Neutrophil (primary cell): ENCODE measurements at regions not wholly inside any gene's neighbourhood (a gene's known extent, or its start where the extent isn't known, plus 50 kb on each side); places are given as distances from the start of the nearest gene placed in this dataset.
"Not testable (repeated sequence)": the region's sequence is repeated elsewhere in the genome, so short reads cannot be mapped to it uniquely, and the experiment has no call there.

Source experiments
- H3K27ac ChIP-seq: fragments of 200-600 bp; sonication (generic); 2 replicates; pipeline ENCODE4 v1.5.1; 2016; ENCODE audit warnings: mild to moderate bottlenecking, moderate library complexity
- H3K27me3 ChIP-seq: fragments of 200-600 bp; sonication (generic); 2 replicates; pipeline ENCODE4 v1.6.0; 2016; ENCODE audit warnings: mild to moderate bottlenecking
- H3K36me3 ChIP-seq: fragments of 200-600 bp; sonication (generic); 2 replicates; pipeline ENCODE4 v1.5.1; 2017
- H3K4me1 ChIP-seq, 2 experiments: fragments of 200-600 bp in 1 of 2; sonication (generic) in 1 of 2; 1 replicate in 1 of 2; 2 replicates in 1 of 2; pipeline versions ENCODE4 v1.5.1 to v1.6.1; 2013 to 2016; ENCODE audit warnings: low read depth in 1 of 2, low read length in 1 of 2, mild to moderate bottlenecking in 1 of 2, moderate library complexity in 1 of 2; ENCODE audit not compliant: control insufficient read depth in 1 of 2, insufficient read depth in 1 of 2
- H3K4me3 ChIP-seq, 2 experiments: fragments of 200-600 bp in 1 of 2; sonication (generic) in 1 of 2; 1 replicate in 1 of 2; 2 replicates in 1 of 2; pipeline ENCODE4 v1.5.1; 2013 to 2016; ENCODE audit warnings: low read depth in 1 of 2, low read length in 1 of 2, mild to moderate bottlenecking in 1 of 2, moderate library complexity in 1 of 2
- H3K9me3 ChIP-seq: fragments of 200-600 bp; sonication (generic); 2 replicates; pipeline ENCODE4 v1.5.1; 2016
- TF ChIP-seq, protein P1 (sequence below): fragments of 200-600 bp; sonication (generic); IDR thresholded peaks from 2 replicates; pipeline ENCODE4 v1.5.1; 2016; ENCODE audit warnings: antibody characterized with exemption

GRCh38 chr1:168490306-168490705, 53.5 kb downstream of the XCL2 start:
- Histone ChIP-seq H3K27ac (no peak overlapping the region), H3K4me1 (peaks cover 2% of the 10 kb centered on the region in 2 experiments), H3K9me3 (no peaks in the 10 kb centered on the region), H3K4me3 (no peak overlapping the region), H3K27me3 (no peaks in the 10 kb centered on the region), H3K36me3 (no peaks in the 10 kb centered on the region)
- TF ChIP-seq, protein P1, sequence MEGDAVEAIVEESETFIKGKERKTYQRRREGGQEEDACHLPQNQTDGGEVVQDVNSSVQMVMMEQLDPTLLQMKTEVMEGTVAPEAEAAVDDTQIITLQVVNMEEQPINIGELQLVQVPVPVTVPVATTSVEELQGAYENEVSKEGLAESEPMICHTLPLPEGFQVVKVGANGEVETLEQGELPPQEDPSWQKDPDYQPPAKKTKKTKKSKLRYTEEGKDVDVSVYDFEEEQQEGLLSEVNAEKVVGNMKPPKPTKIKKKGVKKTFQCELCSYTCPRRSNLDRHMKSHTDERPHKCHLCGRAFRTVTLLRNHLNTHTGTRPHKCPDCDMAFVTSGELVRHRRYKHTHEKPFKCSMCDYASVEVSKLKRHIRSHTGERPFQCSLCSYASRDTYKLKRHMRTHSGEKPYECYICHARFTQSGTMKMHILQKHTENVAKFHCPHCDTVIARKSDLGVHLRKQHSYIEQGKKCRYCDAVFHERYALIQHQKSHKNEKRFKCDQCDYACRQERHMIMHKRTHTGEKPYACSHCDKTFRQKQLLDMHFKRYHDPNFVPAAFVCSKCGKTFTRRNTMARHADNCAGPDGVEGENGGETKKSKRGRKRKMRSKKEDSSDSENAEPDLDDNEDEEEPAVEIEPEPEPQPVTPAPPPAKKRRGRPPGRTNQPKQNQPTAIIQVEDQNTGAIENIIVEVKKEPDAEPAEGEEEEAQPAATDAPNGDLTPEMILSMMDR, result no peak

DNA sequence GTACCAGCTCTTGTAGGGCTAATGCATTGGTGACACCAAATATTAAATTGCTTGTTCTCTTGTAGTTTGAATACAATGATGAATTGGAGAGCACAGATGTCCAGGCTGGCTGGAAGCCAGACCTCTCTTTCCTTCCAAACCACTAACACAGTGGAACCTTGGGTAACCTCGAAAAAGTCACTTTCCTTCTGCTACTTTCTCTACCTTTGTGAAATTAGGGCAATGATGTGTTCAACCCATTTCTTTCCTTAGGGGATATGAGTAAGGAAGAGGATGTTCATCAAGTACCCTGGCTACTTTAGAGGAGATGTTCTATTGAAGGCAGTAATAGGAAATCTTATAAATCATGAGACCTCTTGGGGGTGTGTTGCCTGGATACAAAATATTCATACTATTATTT, 55.7 kb downstream of the XCL2 start:
- Histone ChIP-seq H3K27me3 (no peaks in the 10 kb centered on the region), H3K9me3 (no peaks in the 10 kb centered on the region), H3K36me3 (no peaks in the 10 kb centered on the region), H3K4me1 (peaks cover 9 to 24% of the 10 kb centered on the region in 2 experiments), H3K4me3 (no peak overlapping the region), H3K27ac (no peak overlapping the region)
- TF ChIP-seq, protein P1, result no peak

GRCh38 chr1:168486820-168487219, 57.0 kb downstream of the XCL2 start:
- not testable (repeated sequence) for H3K27me3 ChIP-seq, H3K4me3 ChIP-seq, H3K36me3 ChIP-seq, H3K9me3 ChIP-seq, H3K27ac ChIP-seq
- peaks cover 9 to 27% of the 10 kb centered on the region in 2 experiments for H3K4me1 ChIP-seq

- Histone ChIP-seq H3K4me3 (no peak overlapping the region), H3K36me3 (no peaks in the 10 kb centered on the region), H3K9me3 (no peaks in the 10 kb centered on the region), H3K27ac (no peak overlapping the region), H3K4me1 (peaks cover 9 to 29% of the 10 kb centered on the region in 2 experiments), H3K27me3 (no peaks in the 10 kb centered on the region)
- TF ChIP-seq, protein P1, result no peak
These were observed 58.7 kb downstream of the XCL2 start for GRCh38 chr1:168485048-168485447.

DNA sequence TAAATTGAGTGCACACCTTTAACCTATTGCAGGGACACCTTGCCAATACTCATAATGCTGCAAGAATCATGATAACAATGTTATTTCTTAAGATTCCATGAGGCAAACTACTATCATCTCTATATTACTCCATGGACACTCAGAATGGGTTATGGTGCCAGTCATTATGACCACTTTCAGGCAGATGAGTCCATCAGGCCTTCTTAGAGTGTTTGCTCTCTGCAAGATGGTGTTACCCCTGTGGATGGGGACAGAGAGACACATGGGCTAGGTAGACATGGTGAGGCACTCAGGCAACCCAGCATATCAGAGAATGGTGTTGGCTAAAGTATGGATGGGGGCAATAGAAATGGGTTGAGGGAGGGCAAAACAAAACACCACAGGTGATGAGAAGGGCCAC, 59.7 kb downstream of the XCL2 start:
- TF ChIP-seq, protein P1, result no peak
- no peaks in the 10 kb centered on the region for H3K27me3 ChIP-seq
- H3K4me3 ChIP-seq, result no peak overlapping the region

GRCh38 chr1:168483539-168483938, 60.3 kb downstream of the XCL2 start:
- Histone ChIP-seq H3K4me3 (no peak overlapping the region), H3K27ac (peak overlapping the region; percentile 24), H3K4me1 (peaks cover 14 to 40% of the 10 kb centered on the region in 2 experiments), H3K36me3 (no peaks in the 10 kb centered on the region), H3K9me3 (no peaks in the 10 kb centered on the region), H3K27me3 (no peaks in the 10 kb centered on the region)
- TF ChIP-seq, protein P1, result no peak

More for the DNA sequence above, 59.7 kb downstream of the XCL2 start:
- Histone ChIP-seq H3K9me3 (no peaks in the 10 kb centered on the region), H3K27ac (no peak overlapping the region), H3K4me1 (peaks cover 11 to 34% of the 10 kb centered on the region in 2 experiments), H3K36me3 (no peaks in the 10 kb centered on the region)
